RPMI7951 (cell line): ENCODE measurements at regions not wholly inside any gene's neighbourhood (a gene's known extent, or its start where the extent isn't known, plus 50 kb on each side); places are given as distances from the start of the nearest gene placed in this dataset.

Experiments used
- DNase-seq: peaks from one replicate; pipeline ENCODE4 v3.0.0-alpha.2; 2012; ENCODE audit warnings: low read depth

GRCh38 chr5:19342942-19343341 is 645.1 kb downstream of the CDH18 start:
- DNase-seq = no peak

- no peak for DNase-seq
Observed at GRCh38 chr5:19352120-19352519, 635.9 kb downstream of the CDH18 start.

GRCh38 chr5:19369048-19369447 is 619.0 kb downstream of the CDH18 start:
- DNase-seq = no peak

- no peak for DNase-seq
Observed at GRCh38 chr5:19369561-19369960, 618.4 kb downstream of the CDH18 start.

- no peak for DNase-seq
Observed at GRCh38 chr5:19370655-19371386, 617.2 kb downstream of the CDH18 start.

- no peak for DNase-seq
Observed at GRCh38 chr5:19388391-19388790, 599.6 kb downstream of the CDH18 start.

- no peak for DNase-seq
Observed at GRCh38 chr5:19401032-19401431, 587.0 kb downstream of the CDH18 start.

- no peak for DNase-seq
Observed at GRCh38 chr5:19406576-19407365, 581.2 kb downstream of the CDH18 start.

- no peak for DNase-seq
Observed at GRCh38 chr5:19408149-19408548, 579.9 kb downstream of the CDH18 start.

GRCh38 chr5:19411936-19412335 is 576.1 kb downstream of the CDH18 start:
- no peak for DNase-seq
